GM18507 (cell line): ENCODE measurements at regions not wholly inside any gene's neighbourhood (a gene's known extent, or its start where the extent isn't known, plus 50 kb on each side); places are given as distances from the start of the nearest gene placed in this dataset.

Source experiments
- DNase-seq: peaks from one replicate; pipeline ENCODE4 v3.0.0; 2011; ENCODE audit warnings: low read depth; ENCODE audit not compliant: insufficient read length; ENCODE audit errors: extremely low spot score
- FAIRE-seq: peaks from 2 replicates; lab custom pipeline; 2011; peaks lifted over from hg19 to GRCh38; lab: Jason Lieb, UNC

DNA sequence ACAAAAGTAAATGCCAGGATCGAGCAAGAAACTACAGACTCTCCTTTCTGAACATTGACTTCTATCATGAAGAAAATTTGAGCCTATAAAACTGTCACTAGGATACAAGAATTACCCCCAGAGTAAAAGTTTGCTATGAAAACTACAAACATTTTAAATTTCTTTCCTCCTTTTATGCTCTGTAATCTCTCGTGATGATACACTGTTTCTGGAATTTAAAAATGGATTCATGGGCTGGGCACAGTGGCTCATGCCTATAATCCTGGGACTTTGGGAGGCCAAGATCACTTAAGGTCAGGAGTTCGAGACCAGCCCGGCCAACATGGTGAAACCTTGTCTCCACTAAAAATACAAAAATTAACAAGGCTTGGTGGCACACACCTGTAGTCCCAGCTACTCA is 181.3 kb downstream of the ZNF281 start:
- FAIRE-seq (no peak), DNase-seq (no peak)

DNA sequence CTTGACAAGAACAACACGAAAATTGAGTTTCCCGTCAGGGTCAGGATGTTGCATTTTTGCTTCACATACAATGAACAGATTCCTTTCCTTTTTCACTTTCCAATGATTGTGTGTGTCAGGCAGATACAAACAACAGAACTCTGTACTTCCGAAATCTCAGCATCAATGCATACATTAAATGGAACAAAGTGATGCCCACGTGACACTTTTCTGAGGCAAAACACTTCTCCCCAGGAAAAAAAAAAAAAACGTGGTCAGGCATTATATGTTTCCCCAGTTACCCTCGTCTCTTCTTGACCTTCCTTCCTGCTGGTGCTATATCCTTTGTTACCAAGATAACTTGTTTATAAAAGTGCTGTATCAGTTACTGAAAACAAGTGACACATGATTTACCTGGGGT is 181.8 kb downstream of the ZNF281 start:
- no peak for DNase-seq

More for the DNA sequence above, 181.8 kb downstream of the ZNF281 start:
- no peak for FAIRE-seq
